NCI-H2107 treated with DMSO at 0.1 percent for 48 hours (cell line): ENCODE measurements at regions not wholly inside any gene's neighbourhood (a gene's known extent, or its start where the extent isn't known, plus 50 kb on each side); places are given as distances from the start of the nearest gene placed in this dataset.
A peak's percentile ranks its signal among the peaks of the same experiment; 100 is the strongest.
"Not testable (repeated sequence)": the region's sequence is repeated elsewhere in the genome, so short reads cannot be mapped to it uniquely, and the experiment has no call there.

Experiments
- DNase-seq: peaks from one replicate; lab custom pipeline; 2025; ENCODE audit not compliant: unreplicated experiment; lab: John Stamatoyannopoulos, UW

- DNase-seq: not testable (repeated sequence)
These were observed 51.2 kb upstream of the MB21D2 start for GRCh38 chr3:192968901-192969300.

GRCh38 chr3:192980632-192981031 lies 63.0 kb upstream of the MB21D2 start:
- no peak for DNase-seq

- DNase-seq: no peak
These were observed 68.7 kb upstream of the MB21D2 start for GRCh38 chr3:192986379-192986778.

- DNase-seq: no peak
These were observed 73.7 kb upstream of the MB21D2 start for GRCh38 chr3:192991356-192991755.

GRCh38 chr3:192992361-192992760 lies 74.7 kb upstream of the MB21D2 start:
- DNase-seq: no peak

GRCh38 chr3:192993411-192993810 lies 75.8 kb upstream of the MB21D2 start:
- DNase-seq: no peak

- DNase-seq: not testable (repeated sequence)
These were observed 83.5 kb upstream of the MB21D2 start for GRCh38 chr3:193001113-193001512.

GRCh38 chr3:193003624-193004023 lies 86.0 kb upstream of the MB21D2 start:
- DNase-seq: not testable (repeated sequence)

GRCh38 chr3:193008654-193009053 lies 91.0 kb upstream of the MB21D2 start:
- DNase-seq: no peak

- DNase-seq: no peak
These were observed 92.5 kb upstream of the MB21D2 start for GRCh38 chr3:193010191-193010590.

- DNase-seq: no peak
These were observed 94.3 kb upstream of the MB21D2 start for GRCh38 chr3:193011958-193012357.

- DNase-seq: no peak
These were observed 97.2 kb upstream of the MB21D2 start for GRCh38 chr3:193014902-193015301.

- no peak for DNase-seq
These were observed 98.8 kb upstream of the MB21D2 start for GRCh38 chr3:193016437-193016901.

- no peak for DNase-seq
These were observed 103.9 kb upstream of the MB21D2 start for GRCh38 chr3:193021506-193022010.

- no peak for DNase-seq
These were observed 105.6 kb upstream of the MB21D2 start for GRCh38 chr3:193023218-193023617.

- no peak for DNase-seq
These were observed 110.6 kb upstream of the MB21D2 start for GRCh38 chr3:193028258-193028657.

- peak; percentile 77 for DNase-seq
These were observed 112.1 kb upstream of the MB21D2 start for GRCh38 chr3:193029800-193030199.

GRCh38 chr3:193030276-193030675 lies 112.6 kb upstream of the MB21D2 start:
- DNase-seq: no peak

- DNase-seq: no peak
These were observed 114.3 kb upstream of the MB21D2 start for GRCh38 chr3:193031911-193032310.

- no peak for DNase-seq
These were observed 115.6 kb upstream of the MB21D2 start for GRCh38 chr3:193033226-193033780.

GRCh38 chr3:193037828-193038227 lies 120.2 kb upstream of the MB21D2 start:
- not testable (repeated sequence) for DNase-seq

GRCh38 chr3:193039058-193039457 lies 121.4 kb upstream of the MB21D2 start:
- DNase-seq: no peak
